Bronchial epithelial cell (primary cell): ENCODE measurements at regions not wholly inside any gene's neighbourhood (a gene's known extent, or its start where the extent isn't known, plus 50 kb on each side); places are given as distances from the start of the nearest gene placed in this dataset.

Experiments
- DNase-seq: peaks from one replicate; pipeline ENCODE4 v3.0.0-alpha.2; 2010; ENCODE audit warnings: low read depth
- FAIRE-seq: peaks from 2 replicates; lab custom pipeline; 2011; peaks lifted over from hg19 to GRCh38; lab: Jason Lieb, UNC
- H3K27me3 ChIP-seq: 2 replicates; pipeline ENCODE4 v1.5.1; 2011; ENCODE audit warnings: low read length; ENCODE audit not compliant: control insufficient read depth, insufficient read depth
- H3K36me3 ChIP-seq: 2 replicates; pipeline ENCODE4 v1.5.1; 2011; ENCODE audit warnings: low read length; ENCODE audit not compliant: control insufficient read depth, insufficient read depth
- H3K4me3 ChIP-seq: 2 replicates; pipeline ENCODE4 v1.5.1; 2011; ENCODE audit warnings: mild to moderate bottlenecking, low read depth, low read length, control low read depth
- TF ChIP-seq, protein P1 (sequence below): IDR thresholded peaks from 2 replicates; pipeline ENCODE4 v1.5.1; 2011; ENCODE audit warnings: mild to moderate bottlenecking, moderate library complexity, low read length, control low read depth, inconsistent platforms; ENCODE audit not compliant: insufficient read depth, severe bottlenecking

DNA sequence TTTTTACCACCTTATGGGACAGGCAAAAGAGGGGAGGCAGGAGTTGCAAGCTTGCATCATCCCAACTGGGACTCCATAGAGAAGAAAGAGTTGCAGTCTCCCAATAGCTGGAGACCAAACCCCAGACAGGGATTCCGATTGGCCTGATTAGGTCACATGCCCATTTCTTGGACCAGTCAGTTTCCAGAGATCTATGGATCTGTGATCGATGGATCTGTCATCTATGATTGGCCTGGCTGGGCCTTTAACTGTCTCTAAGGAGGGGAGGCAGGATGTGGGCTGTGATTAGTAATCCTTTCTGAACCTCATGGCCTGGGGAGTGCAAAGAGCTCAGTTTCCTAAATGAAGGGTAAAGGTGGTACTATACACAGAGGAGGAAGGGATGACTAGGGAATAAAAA is 252.1 kb downstream of the MATN1 start:
- TF ChIP-seq, protein P1, sequence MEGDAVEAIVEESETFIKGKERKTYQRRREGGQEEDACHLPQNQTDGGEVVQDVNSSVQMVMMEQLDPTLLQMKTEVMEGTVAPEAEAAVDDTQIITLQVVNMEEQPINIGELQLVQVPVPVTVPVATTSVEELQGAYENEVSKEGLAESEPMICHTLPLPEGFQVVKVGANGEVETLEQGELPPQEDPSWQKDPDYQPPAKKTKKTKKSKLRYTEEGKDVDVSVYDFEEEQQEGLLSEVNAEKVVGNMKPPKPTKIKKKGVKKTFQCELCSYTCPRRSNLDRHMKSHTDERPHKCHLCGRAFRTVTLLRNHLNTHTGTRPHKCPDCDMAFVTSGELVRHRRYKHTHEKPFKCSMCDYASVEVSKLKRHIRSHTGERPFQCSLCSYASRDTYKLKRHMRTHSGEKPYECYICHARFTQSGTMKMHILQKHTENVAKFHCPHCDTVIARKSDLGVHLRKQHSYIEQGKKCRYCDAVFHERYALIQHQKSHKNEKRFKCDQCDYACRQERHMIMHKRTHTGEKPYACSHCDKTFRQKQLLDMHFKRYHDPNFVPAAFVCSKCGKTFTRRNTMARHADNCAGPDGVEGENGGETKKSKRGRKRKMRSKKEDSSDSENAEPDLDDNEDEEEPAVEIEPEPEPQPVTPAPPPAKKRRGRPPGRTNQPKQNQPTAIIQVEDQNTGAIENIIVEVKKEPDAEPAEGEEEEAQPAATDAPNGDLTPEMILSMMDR = no peak
- no peak overlapping the region for H3K4me3 ChIP-seq
- H3K36me3 ChIP-seq = no peaks in the 10 kb centered on the region
- DNase-seq (no peak), FAIRE-seq (no peak)
- no peaks in the 10 kb centered on the region for H3K27me3 ChIP-seq

DNA sequence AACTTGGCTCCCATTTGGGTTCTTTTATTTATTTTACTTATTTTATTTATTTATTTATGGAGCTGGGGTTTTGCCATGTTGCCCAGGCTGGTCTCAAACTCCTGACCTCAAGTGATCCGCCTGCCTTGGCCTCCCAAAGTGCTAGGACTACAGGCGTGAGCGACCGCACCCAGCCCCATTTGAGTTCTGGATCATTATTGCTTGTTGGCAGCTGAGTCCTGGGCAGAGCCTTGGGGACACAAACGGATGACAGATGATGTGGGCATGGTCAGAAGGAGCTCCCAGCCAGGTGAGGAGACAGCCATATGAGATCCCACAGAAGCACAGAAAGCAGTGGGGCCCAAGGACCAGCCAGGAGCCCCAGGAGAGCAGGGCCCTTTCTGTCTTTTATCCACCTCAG is 254.0 kb downstream of the MATN1 start:
- DNase-seq (no peak), FAIRE-seq (no peak)
- Histone ChIP-seq H3K4me3 (no peak overlapping the region), H3K27me3 (no peaks in the 10 kb centered on the region), H3K36me3 (no peaks in the 10 kb centered on the region)
- TF ChIP-seq, protein P1 = no peak

DNA sequence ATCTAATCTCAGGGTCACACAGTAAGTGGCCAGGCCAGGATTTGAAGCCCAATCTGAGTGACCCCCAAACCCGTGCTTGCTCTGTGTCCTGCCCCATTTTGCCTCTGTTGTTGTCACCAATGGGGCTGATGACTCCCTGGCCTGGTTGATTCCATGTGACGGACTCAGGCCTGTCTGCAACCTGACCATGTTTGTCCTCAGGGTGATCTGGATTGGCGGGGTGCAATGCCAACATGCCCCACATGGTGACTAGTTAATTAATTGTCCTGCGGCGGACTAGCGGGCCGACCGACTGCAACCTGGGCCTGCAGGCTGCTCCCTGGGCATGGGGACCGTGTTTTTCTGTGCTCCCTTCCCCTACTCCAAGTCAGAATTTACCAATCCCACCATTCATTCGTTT is 256.3 kb downstream of the MATN1 start:
- Histone ChIP-seq H3K36me3 (no peaks in the 10 kb centered on the region), H3K4me3 (no peak overlapping the region), H3K27me3 (no peaks in the 10 kb centered on the region)
- no peak for FAIRE-seq
- no peak for DNase-seq
- TF ChIP-seq, protein P1 = no peak

GRCh38 chr1:30466610-30467009 is 256.8 kb downstream of the MATN1 start:
- H3K4me3 ChIP-seq = no peak overlapping the region
- no peak for DNase-seq
- no peak for FAIRE-seq
- no peaks in the 10 kb centered on the region for H3K36me3 ChIP-seq
- TF ChIP-seq, protein P1 = no peak
- no peaks in the 10 kb centered on the region for H3K27me3 ChIP-seq

- TF ChIP-seq, protein P1 = no peak
- no peak for FAIRE-seq
- Histone ChIP-seq H3K4me3 (no peak overlapping the region), H3K36me3 (no peaks in the 10 kb centered on the region), H3K27me3 (no peaks in the 10 kb centered on the region)
- DNase-seq = no peak
Observed at GRCh38 chr1:30466026-30466425, 257.4 kb downstream of the MATN1 start.

DNA sequence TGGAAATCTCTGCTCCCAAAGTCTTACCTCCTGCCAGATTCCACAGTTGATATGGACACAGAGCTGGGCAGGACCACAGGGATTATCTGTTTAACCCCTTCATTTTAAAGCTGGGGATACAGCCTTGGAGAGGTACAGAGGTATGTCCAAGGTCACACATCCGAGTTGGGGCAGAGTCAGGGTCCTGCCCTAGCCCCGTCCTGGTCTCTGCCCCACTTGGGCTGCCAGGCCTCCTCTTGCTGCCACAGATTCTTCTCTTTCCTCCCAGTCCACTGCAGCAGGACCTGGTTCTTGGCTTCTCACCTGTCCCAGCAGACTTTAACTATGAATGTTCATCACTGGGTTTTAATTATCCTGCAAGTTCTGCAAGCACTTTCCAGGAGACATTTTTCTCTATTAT is 258.3 kb downstream of the MATN1 start:
- DNase-seq = no peak
- no peak overlapping the region for H3K4me3 ChIP-seq
- no peaks in the 10 kb centered on the region for H3K27me3 ChIP-seq
- TF ChIP-seq, protein P1 = no peak
- FAIRE-seq = no peak
- no peaks in the 10 kb centered on the region for H3K36me3 ChIP-seq
